A673 (cell line): ENCODE measurements at regions not wholly inside any gene's neighbourhood (a gene's known extent, or its start where the extent isn't known, plus 50 kb on each side); places are given as distances from the start of the nearest gene placed in this dataset.

Experiments
- BruUV-seq: library from RNA; stranded (reverse); fragments of 400-500 nt; replicated peaks from 2 replicates; lab custom pipeline; 2021; lab: Mats Ljungman, UMichigan
- CTCF ChIA-PET: fragments of 300-600 bp; sonication (Branson Sonifier 250); formaldehyde crosslinking; loops from one replicate; lab custom pipeline; 2022; ENCODE audit warnings: antibody characterized with exemption; lab: Charles Lee
- POLR2A ChIA-PET: fragments of 300-600 bp; sonication (Branson Sonifier 250); formaldehyde crosslinking; loops from one replicate; lab custom pipeline; 2022; ENCODE audit warnings: antibody characterized with exemption; ENCODE audit not compliant: low non-redundant PET; lab: Charles Lee
- DNase-seq: peaks from one replicate; pipeline ENCODE4 v3.0.0-alpha.2; 2015; ENCODE audit warnings: low spot score
- H3K27ac ChIP-seq: fragments of 200-600 bp; sonication (generic); 2 replicates; pipeline ENCODE4 v1.5.1; 2016; ENCODE audit warnings: mixed run types, low read depth, mild to moderate bottlenecking, mixed read lengths, antibody characterized with exemption, low read length; ENCODE audit not compliant: poor library complexity, severe bottlenecking
- H3K27me3 ChIP-seq: fragments of 200-600 bp; sonication (generic); replicated peaks from 2 replicates; pipeline ENCODE4 v1.6.1; 2017; ENCODE audit warnings: mixed run types, low read depth, mild to moderate bottlenecking, mixed read lengths, antibody characterized with exemption, low read length; ENCODE audit not compliant: insufficient read depth, poor library complexity
- H3K36me3 ChIP-seq: fragments of 200-600 bp; sonication (generic); 2 replicates; pipeline ENCODE4 v1.6.1; 2016; ENCODE audit warnings: mixed run types, mild to moderate bottlenecking, mixed read lengths, antibody characterized with exemption, low read length; ENCODE audit not compliant: insufficient read depth, poor library complexity, severe bottlenecking
- H3K4me1 ChIP-seq: fragments of 200-600 bp; sonication (generic); 2 replicates; pipeline ENCODE4 v1.6.1; 2017; ENCODE audit warnings: mixed run types, mild to moderate bottlenecking, mixed read lengths, antibody characterized with exemption, low read length; ENCODE audit not compliant: insufficient read depth, poor library complexity, severe bottlenecking
- H3K4me3 ChIP-seq: fragments of 200-600 bp; sonication (generic); 2 replicates; pipeline ENCODE4 v1.5.1; 2016; ENCODE audit warnings: low read depth, mixed run types, mild to moderate bottlenecking, mixed read lengths, low read length; ENCODE audit not compliant: poor library complexity, severe bottlenecking
- H3K9me3 ChIP-seq: fragments of 200-600 bp; sonication (generic); 2 replicates; pipeline ENCODE4 v1.6.1; 2016; ENCODE audit warnings: mixed run types, low read depth, mild to moderate bottlenecking, mixed read lengths, antibody characterized with exemption, low read length; ENCODE audit not compliant: poor library complexity, severe bottlenecking
- CTCF ChIP-seq: fragments of 300-800, 200-600 bp; sonication (generic); conservative IDR thresholded peaks from 2 replicates; pipeline ENCODE4 v1.5.1; 2017; ENCODE audit warnings: low read depth, mild to moderate bottlenecking, antibody characterized with exemption, low read length, moderate library complexity, mixed read lengths
- EZH2 ChIP-seq: fragments of 200-600 bp; sonication (generic); IDR thresholded peaks from 2 replicates; pipeline ENCODE4 v1.6.1; 2017; ENCODE audit warnings: borderline replicate concordance, low read depth, mild to moderate bottlenecking, mixed read lengths, antibody characterized with exemption, low read length; ENCODE audit not compliant: poor library complexity, severe bottlenecking
- intact Hi-C: fragments of 100-400 bp; cut with micrococcal nuclease; formaldehyde crosslinking; loops from one replicate; pipeline ENCODE4 v1.10.0; 2022; ENCODE audit not compliant: unreplicated experiment

GRCh38 chr1:219771080-219771479, 157.3 kb downstream of the SLC30A10 start:
- BruUV-seq = no TSS peak
- ChIA-PET POLR2A (no interaction called here), CTCF (no interaction called here)
- H3K4me1 ChIP-seq = no peaks in the 10 kb centered on the region
- no peaks in the 10 kb centered on the region for H3K36me3 ChIP-seq
- no peak overlapping the region for H3K27ac ChIP-seq
- no peaks in the 10 kb centered on the region for H3K9me3 ChIP-seq
- H3K4me3 ChIP-seq = no peak overlapping the region
- peak; percentile 4 for DNase-seq
- intact Hi-C loops = no loop called here
- TF ChIP-seq CTCF (no peak), EZH2 (no peak)
- no peaks in the 10 kb centered on the region for H3K27me3 ChIP-seq

- Histone ChIP-seq H3K27ac (no peak overlapping the region), H3K9me3 (no peaks in the 10 kb centered on the region), H3K27me3 (peaks cover 16% of the 10 kb centered on the region), H3K36me3 (no peaks in the 10 kb centered on the region), H3K4me3 (no peak overlapping the region), H3K4me1 (no peaks in the 10 kb centered on the region)
- intact Hi-C loops = no loop called here
- ChIA-PET CTCF (no interaction called here), POLR2A (no interaction called here)
- no TSS peak for BruUV-seq
- TF ChIP-seq CTCF (no peak), EZH2 (no peak)
- DNase-seq = no peak
Measured at GRCh38 chr1:219763321-219763720, 150.4 kb upstream of the ZC3H11B start.

- BruUV-seq = no TSS peak
- TF ChIP-seq CTCF (no peak), EZH2 (no peak)
- CTCF ChIA-PET = interaction anchor here (0.6 kb wide), 1 partner anchor 1423 kb away, joined by 3 read pairs; no protein-coding TSS in a partner anchor
- Histone ChIP-seq H3K9me3 (no peaks in the 10 kb centered on the region), H3K4me3 (no peak overlapping the region), H3K4me1 (no peaks in the 10 kb centered on the region), H3K36me3 (no peaks in the 10 kb centered on the region), H3K27ac (no peak overlapping the region), H3K27me3 (peaks cover 27% of the 10 kb centered on the region)
- intact Hi-C loops = no loop called here
- POLR2A ChIA-PET = no interaction called here
- DNase-seq = no peak
Measured at GRCh38 chr1:219761208-219761860, 148.4 kb upstream of the ZC3H11B start.
